ENCODE measurements at regions not wholly inside any gene's neighbourhood (a gene's known extent, or its start where the extent isn't known, plus 50 kb on each side); places are given as distances from the start of the nearest gene placed in this dataset.

DNA sequence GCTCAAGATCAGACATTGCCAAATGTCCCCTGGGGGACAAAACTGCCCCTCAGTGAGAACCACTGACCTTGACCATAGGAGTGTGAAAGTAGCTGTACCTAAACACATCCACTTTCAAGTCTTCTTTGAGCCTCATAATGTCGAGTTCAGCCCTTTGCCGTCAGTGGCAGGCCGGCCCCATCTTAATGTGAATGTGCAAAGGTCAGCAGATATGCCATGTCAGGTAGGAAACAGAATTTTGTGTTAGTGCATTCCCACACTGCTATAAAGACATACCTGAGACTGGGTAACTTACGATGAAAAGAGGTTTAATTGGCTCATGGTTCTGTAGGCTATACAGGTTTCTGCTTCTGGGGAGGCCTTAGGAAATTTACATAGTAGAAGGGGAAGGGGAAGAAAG, 95.1 kb upstream of the PIRT start:
- no peak for DNase-seq (ENCODE audit: low spot score in 2 of 2)
- Histone ChIP-seq H3K9me3 (no peaks in the 10 kb centered on the region), H3K27ac (no peak overlapping the region), H3K4me1 (no peaks in the 10 kb centered on the region), H3K36me3 (no peaks in the 10 kb centered on the region), H3K4me3 (no peak overlapping the region), H3K27me3 (no peaks in the 10 kb centered on the region)
- no peak for TF ChIP-seq POLR2A (IDR thresholded peaks at IDR 0.05)
- no peak for TF ChIP-seq POLR2AphosphoS5 (IDR thresholded peaks at IDR 0.05)
- TF ChIP-seq CTCF (IDR thresholded peaks at IDR 0.05) = no peak
- intact Hi-C loops (cut with DNase I; ENCODE audit: low total_unique reads) = no loop called here

DNA sequence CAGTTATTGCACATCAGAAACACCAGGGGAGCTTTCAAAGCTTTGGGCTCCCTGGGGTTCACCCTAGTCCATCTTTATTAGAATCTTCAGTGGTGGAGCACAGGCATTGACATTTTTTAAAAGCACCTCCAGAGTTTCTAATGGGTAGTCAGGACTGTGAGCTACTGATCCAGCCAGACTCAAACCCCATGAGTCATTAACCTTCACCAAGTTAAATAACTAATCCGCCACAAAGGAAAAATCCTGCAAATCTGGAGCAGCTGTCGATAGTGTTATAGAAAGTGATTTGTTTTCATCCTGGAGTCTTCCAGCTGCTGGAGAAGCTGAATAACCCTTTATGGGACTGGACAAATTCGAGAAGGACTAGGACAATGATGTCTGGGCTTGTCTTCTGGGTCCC, 93.2 kb upstream of the PIRT start:
- TF ChIP-seq POLR2A (IDR thresholded peaks at IDR 0.05) (no peak), POLR2AphosphoS5 (IDR thresholded peaks at IDR 0.05) (no peak), CTCF (IDR thresholded peaks at IDR 0.05) (no peak)
- intact Hi-C loops (cut with DNase I; ENCODE audit: low total_unique reads) = no loop called here
- Histone ChIP-seq H3K4me1 (no peaks in the 10 kb centered on the region), H3K27ac (no peak overlapping the region), H3K4me3 (no peak overlapping the region), H3K9me3 (no peaks in the 10 kb centered on the region), H3K27me3 (peaks cover 0 to 3% of the 10 kb centered on the region in 2 donors), H3K36me3 (no peaks in the 10 kb centered on the region)
- DNase-seq (ENCODE audit: low spot score in 2 of 2) = no peak

DNA sequence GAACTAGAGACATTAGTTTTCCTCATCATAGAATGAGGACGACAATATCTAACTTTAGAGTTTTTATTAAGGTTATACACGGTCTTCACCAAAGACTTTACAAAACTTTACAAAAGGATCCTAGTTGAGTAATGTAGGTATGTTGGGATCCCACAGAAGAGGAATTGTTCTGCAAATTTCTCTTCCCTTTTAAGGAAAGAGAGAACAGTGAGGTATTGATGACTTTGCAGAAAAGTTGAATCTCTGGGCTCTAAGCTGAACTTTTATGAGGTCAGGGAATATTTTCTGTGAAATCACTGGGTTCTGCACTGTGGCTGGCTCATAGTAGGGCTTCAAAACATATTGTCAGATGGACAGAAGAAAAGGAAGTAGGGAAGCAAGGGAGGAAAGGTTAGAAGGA, 89.8 kb upstream of the PIRT start:
- DNase-seq (ENCODE audit: low spot score in 2 of 2) = no peak
- H3K9me3 ChIP-seq = no peaks in the 10 kb centered on the region
- TF ChIP-seq POLR2AphosphoS5 (IDR thresholded peaks at IDR 0.05) = no peak
- TF ChIP-seq CTCF (IDR thresholded peaks at IDR 0.05) = no peak
- no peak for TF ChIP-seq POLR2A (IDR thresholded peaks at IDR 0.05)
- H3K27me3 ChIP-seq = peaks cover 0 to 3% of the 10 kb centered on the region in 2 donors
- no peaks in the 10 kb centered on the region for H3K36me3 ChIP-seq
- intact Hi-C loops (cut with DNase I; ENCODE audit: low total_unique reads) = no loop called here
- H3K4me3 ChIP-seq = no peak overlapping the region
- H3K4me1 ChIP-seq = no peaks in the 10 kb centered on the region
- H3K27ac ChIP-seq = no peak overlapping the region

- no peak for DNase-seq (ENCODE audit: low spot score in 2 of 2)
- no peak overlapping the region for H3K4me3 ChIP-seq
- intact Hi-C loops (cut with DNase I; ENCODE audit: low total_unique reads) = no loop called here
- H3K27me3 ChIP-seq = no peaks in the 10 kb centered on the region
- TF ChIP-seq POLR2A (IDR thresholded peaks at IDR 0.05) (no peak), POLR2AphosphoS5 (IDR thresholded peaks at IDR 0.05) (no peak), CTCF (IDR thresholded peaks at IDR 0.05) (no peak)
- no peaks in the 10 kb centered on the region for H3K9me3 ChIP-seq
- H3K4me1 ChIP-seq = no peaks in the 10 kb centered on the region
- H3K27ac ChIP-seq = no peak overlapping the region
- H3K36me3 ChIP-seq = no peaks in the 10 kb centered on the region
Observed at GRCh38 chr17:10920558-10921108, 82.7 kb upstream of the PIRT start.

GRCh38 chr17:10907370-10907769, 69.5 kb upstream of the PIRT start:
- no peaks in the 10 kb centered on the region for H3K36me3 ChIP-seq
- intact Hi-C loops (cut with DNase I; ENCODE audit: low total_unique reads) = no loop called here
- no peak for TF ChIP-seq POLR2AphosphoS5 (IDR thresholded peaks at IDR 0.05)

DNA sequence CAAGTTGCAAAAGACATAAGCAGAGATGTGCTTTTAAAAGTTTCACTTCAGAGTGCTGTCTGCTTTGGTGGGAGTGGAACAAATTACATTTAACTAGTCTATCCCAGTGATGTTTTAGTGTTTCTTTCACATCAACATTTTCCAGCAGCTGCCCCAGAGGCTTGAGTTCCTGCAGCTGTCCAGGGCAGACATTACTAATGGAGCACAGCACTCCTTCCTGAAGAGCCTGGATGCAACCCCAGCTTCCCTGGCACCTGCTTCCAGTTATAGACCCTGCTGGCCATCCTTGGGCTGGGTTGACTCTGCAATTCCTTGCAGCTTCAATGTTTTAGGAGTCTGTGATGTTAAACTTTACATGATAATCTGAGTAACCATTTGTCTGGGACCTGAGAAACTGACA, 61.4 kb upstream of the PIRT start:
- Histone ChIP-seq H3K36me3 (no peaks in the 10 kb centered on the region), H3K27me3 (no peaks in the 10 kb centered on the region), H3K27ac (no peak overlapping the region), H3K9me3 (no peaks in the 10 kb centered on the region), H3K4me1 (no peaks in the 10 kb centered on the region), H3K4me3 (no peak overlapping the region)
- DNase-seq (ENCODE audit: low spot score in 2 of 2) = no peak
- intact Hi-C loops (cut with DNase I; ENCODE audit: low total_unique reads) = no loop called here
- TF ChIP-seq POLR2AphosphoS5 (IDR thresholded peaks at IDR 0.05) (no peak), POLR2A (IDR thresholded peaks at IDR 0.05) (no peak), CTCF (IDR thresholded peaks at IDR 0.05) (no peak)

More at GRCh38 chr17:10907370-10907769, 69.5 kb upstream of the PIRT start:
- no peak for DNase-seq (ENCODE audit: low spot score in 2 of 2)
- no peaks in the 10 kb centered on the region for H3K27me3 ChIP-seq
- H3K4me3 ChIP-seq = no peak overlapping the region
- H3K4me1 ChIP-seq = no peaks in the 10 kb centered on the region
- H3K9me3 ChIP-seq = no peaks in the 10 kb centered on the region
- no peak overlapping the region for H3K27ac ChIP-seq
